ENCODE measurements at regions not wholly inside any gene's neighbourhood (a gene's known extent, or its start where the extent isn't known, plus 50 kb on each side); places are given as distances from the start of the nearest gene placed in this dataset.

DNA sequence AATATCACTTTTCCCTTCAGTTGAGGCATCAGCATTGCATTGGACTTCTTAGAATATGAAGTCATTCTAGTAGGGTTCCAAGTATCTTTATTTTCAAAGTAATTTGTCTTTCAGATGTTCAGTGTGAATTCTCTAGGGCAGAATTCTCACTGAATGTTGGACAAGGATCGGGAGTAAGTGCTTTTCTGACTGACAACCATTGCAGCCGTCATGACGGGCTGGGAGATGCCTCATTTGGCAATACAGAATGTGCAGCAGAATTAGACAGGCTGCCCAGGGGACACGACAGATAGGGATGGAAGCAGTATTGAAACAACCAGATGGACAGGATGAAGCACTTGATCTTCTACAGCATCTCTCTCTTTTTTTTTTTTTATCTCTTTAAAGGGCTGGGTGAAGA lies 129.0 kb downstream of the ICE1 start:
- TF ChIP-seq, protein P1, sequence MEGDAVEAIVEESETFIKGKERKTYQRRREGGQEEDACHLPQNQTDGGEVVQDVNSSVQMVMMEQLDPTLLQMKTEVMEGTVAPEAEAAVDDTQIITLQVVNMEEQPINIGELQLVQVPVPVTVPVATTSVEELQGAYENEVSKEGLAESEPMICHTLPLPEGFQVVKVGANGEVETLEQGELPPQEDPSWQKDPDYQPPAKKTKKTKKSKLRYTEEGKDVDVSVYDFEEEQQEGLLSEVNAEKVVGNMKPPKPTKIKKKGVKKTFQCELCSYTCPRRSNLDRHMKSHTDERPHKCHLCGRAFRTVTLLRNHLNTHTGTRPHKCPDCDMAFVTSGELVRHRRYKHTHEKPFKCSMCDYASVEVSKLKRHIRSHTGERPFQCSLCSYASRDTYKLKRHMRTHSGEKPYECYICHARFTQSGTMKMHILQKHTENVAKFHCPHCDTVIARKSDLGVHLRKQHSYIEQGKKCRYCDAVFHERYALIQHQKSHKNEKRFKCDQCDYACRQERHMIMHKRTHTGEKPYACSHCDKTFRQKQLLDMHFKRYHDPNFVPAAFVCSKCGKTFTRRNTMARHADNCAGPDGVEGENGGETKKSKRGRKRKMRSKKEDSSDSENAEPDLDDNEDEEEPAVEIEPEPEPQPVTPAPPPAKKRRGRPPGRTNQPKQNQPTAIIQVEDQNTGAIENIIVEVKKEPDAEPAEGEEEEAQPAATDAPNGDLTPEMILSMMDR (IDR thresholded peaks at IDR 0.05): no peak
- TF ChIP-seq EP300 (IDR thresholded peaks at IDR 0.05) (no peak), POLR2A (IDR thresholded peaks at IDR 0.05) (no peak), POLR2AphosphoS5 (IDR thresholded peaks at IDR 0.05) (no peak)

All from sigmoid colon (tissue), 4 donors.